Keratinocyte (primary cell): ENCODE measurements at regions not wholly inside any gene's neighbourhood (a gene's known extent, or its start where the extent isn't known, plus 50 kb on each side); places are given as distances from the start of the nearest gene placed in this dataset.

Experiments
- DNase-seq: peaks from one replicate; pipeline ENCODE4 v3.0.0-alpha.2; 2011; ENCODE audit warnings: low read depth, missing footprints, low spot score
- FAIRE-seq: peaks from 2 replicates; lab custom pipeline; 2011; peaks lifted over from hg19 to GRCh38; lab: Jason Lieb, UNC
- H2AFZ ChIP-seq: 2 replicates; pipeline ENCODE4 v1.6.0; 2012; ENCODE audit warnings: low read length, control low read depth, inconsistent platforms; ENCODE audit not compliant: control insufficient read depth
- H3K27ac ChIP-seq: 2 replicates; pipeline ENCODE4 v1.5.1; 2011; ENCODE audit warnings: low read length; ENCODE audit not compliant: control insufficient read depth, insufficient read depth
- H3K27me3 ChIP-seq: 3 replicates; pipeline ENCODE4 v1.6.0; 2011; ENCODE audit warnings: low read length; ENCODE audit not compliant: control insufficient read depth, insufficient read depth; ENCODE audit errors: extremely low read depth
- H3K36me3 ChIP-seq, 2 experiments: 2 replicates in 1 of 2; 3 replicates in 1 of 2; pipeline ENCODE4 v1.5.1; 2011; ENCODE audit warnings: low read length in 2 of 2, mild to moderate bottlenecking in 1 of 2; ENCODE audit not compliant: control insufficient read depth in 2 of 2, insufficient read depth in 2 of 2; ENCODE audit errors: extremely low read depth in 1 of 2
- H3K4me1 ChIP-seq: 3 replicates; pipeline ENCODE4 v1.5.1; 2011; ENCODE audit warnings: low read length; ENCODE audit not compliant: control insufficient read depth, insufficient read depth; ENCODE audit errors: extremely low read depth
- H3K4me2 ChIP-seq: 3 replicates; pipeline ENCODE4 v1.6.0; 2011; ENCODE audit warnings: low read depth, low read length; ENCODE audit not compliant: control insufficient read depth, insufficient read depth; ENCODE audit errors: extremely low read depth
- H3K4me3 ChIP-seq, 3 experiments: fragments of 200-600 bp in 1 of 3; sonication (generic) in 1 of 3; 2 replicates in 2 of 3; 3 replicates in 1 of 3; pipeline ENCODE4 v1.5.1; 2011 to 2016; ENCODE audit warnings: low read length in 3 of 3, mild to moderate bottlenecking in 3 of 3, control low read depth in 2 of 3, inconsistent platforms in 1 of 3, low read depth in 1 of 3, mixed read lengths in 1 of 3, mixed run types in 1 of 3, moderate library complexity in 1 of 3; ENCODE audit not compliant: control insufficient read depth in 2 of 3, insufficient read depth in 2 of 3; ENCODE audit errors: extremely low read depth in 1 of 3
- H3K79me2 ChIP-seq: 2 replicates; pipeline ENCODE4 v1.6.0; 2012; ENCODE audit warnings: low read length; ENCODE audit not compliant: control insufficient read depth, insufficient read depth
- H3K9ac ChIP-seq: 3 replicates; pipeline ENCODE4 v1.6.0; 2011; ENCODE audit warnings: low read length; ENCODE audit not compliant: control insufficient read depth, insufficient read depth; ENCODE audit errors: extremely low read depth
- H3K9me1 ChIP-seq: 3 replicates; pipeline ENCODE4 v1.6.0; 2011; ENCODE audit warnings: low read length; ENCODE audit not compliant: control insufficient read depth, insufficient read depth; ENCODE audit errors: extremely low read depth
- H3K9me3 ChIP-seq: 2 replicates; pipeline ENCODE4 v1.5.1; 2012; ENCODE audit warnings: low read depth, low read length; ENCODE audit not compliant: control insufficient read depth
- H4K20me1 ChIP-seq: 3 replicates; pipeline ENCODE4 v1.6.0; 2011; ENCODE audit warnings: low read length; ENCODE audit not compliant: control insufficient read depth, insufficient read depth; ENCODE audit errors: extremely low read depth
- CTCF ChIP-seq, 3 experiments: IDR thresholded peaks in 1 of 3; conservative IDR thresholded peaks in 1 of 3; optimal IDR thresholded peaks in 1 of 3; 2 replicates in 2 of 3; 3 replicates in 1 of 3; pipeline versions ENCODE3 to v1.5.1; 2011; ENCODE audit warnings: low read length in 3 of 3, mild to moderate bottlenecking in 3 of 3, moderate library complexity in 2 of 3, control low read depth in 1 of 3, inconsistent platforms in 1 of 3; ENCODE audit not compliant: insufficient read depth in 2 of 3; ENCODE audit errors: extremely low read depth in 1 of 3
- EZH2 ChIP-seq: IDR thresholded peaks from one replicate; pipeline ENCODE4 v1.6.1; 2012; ENCODE audit warnings: inconsistent platforms, mild to moderate bottlenecking, low read length, moderate library complexity
- dilution Hi-C: fragments of 300-500 bp; cut with MboI; formaldehyde crosslinking; loops from one replicate; pipeline ENCODE4 v1.7.0; 2020; ENCODE audit warnings: low sequenced_read_pairs; ENCODE audit not compliant: extremely low pct_ligation_motif_present

- H3K9me3 ChIP-seq, result no peaks in the 10 kb centered on the region
- DNase-seq, result no peak
- dilution Hi-C loops, result no loop called here
- H3K36me3 ChIP-seq, result no peaks in the 10 kb centered on the region
- no peaks in the 10 kb centered on the region for H3K9me1 ChIP-seq
- no peak overlapping the region for H3K4me3 ChIP-seq
- FAIRE-seq, result no peak
- no peaks in the 10 kb centered on the region for H4K20me1 ChIP-seq
- no peaks in the 10 kb centered on the region for H3K79me2 ChIP-seq
- H3K27me3 ChIP-seq, result no peaks in the 10 kb centered on the region
- H3K9ac ChIP-seq, result no peak overlapping the region
- TF ChIP-seq CTCF (optimal IDR thresholded peaks at IDR 0.05 in 1 of 3, IDR thresholded peaks at IDR 0.05 in 1 of 3, conservative IDR thresholded peaks at IDR 0.05 in 1 of 3; ENCODE audit: extremely low read depth in 1 of 3, insufficient read depth in 2 of 3, low read length in 3 of 3) (no peak), EZH2 (no peak)
- no peak overlapping the region for H3K27ac ChIP-seq
- H3K4me2 ChIP-seq, result no peak overlapping the region
- peaks cover 3% of the 10 kb centered on the region for H3K4me1 ChIP-seq
- H2AFZ ChIP-seq, result no peak overlapping the region
Measured at GRCh38 chr3:99319961-99320360, 318.4 kb upstream of the COL8A1 start.

DNA sequence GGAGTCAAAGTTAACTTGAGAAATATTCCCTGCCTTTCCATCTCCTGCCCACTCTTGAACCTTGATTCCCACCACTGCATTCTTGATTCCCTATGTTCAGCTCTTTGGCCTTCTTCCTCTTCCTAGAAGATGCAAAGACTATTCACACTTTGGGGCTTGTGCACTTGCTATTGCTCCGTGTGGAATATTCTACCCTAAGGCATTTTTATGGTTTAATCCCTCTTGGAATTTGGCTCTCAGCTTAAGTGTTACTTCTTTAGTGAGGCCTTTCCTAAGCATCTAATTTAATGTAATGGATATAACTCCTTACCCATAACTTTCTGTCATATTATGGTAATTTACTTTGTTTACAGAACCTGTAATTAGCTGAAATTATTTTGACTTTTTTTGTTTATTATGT is 318.9 kb upstream of the COL8A1 start:
- FAIRE-seq (no peak), DNase-seq (no peak)
- H3K9ac ChIP-seq, result no peak overlapping the region
- H3K27me3 ChIP-seq, result no peaks in the 10 kb centered on the region
- H3K27ac ChIP-seq, result no peak overlapping the region
- no peak overlapping the region for H3K4me2 ChIP-seq
- no peaks in the 10 kb centered on the region for H3K9me3 ChIP-seq
- no peaks in the 10 kb centered on the region for H3K36me3 ChIP-seq
- dilution Hi-C loops, result no loop called here
- H3K4me3 ChIP-seq, result no peak overlapping the region
- peaks cover 3% of the 10 kb centered on the region for H3K4me1 ChIP-seq
- no peaks in the 10 kb centered on the region for H3K79me2 ChIP-seq
- TF ChIP-seq EZH2 (no peak), CTCF (optimal IDR thresholded peaks at IDR 0.05 in 1 of 3, IDR thresholded peaks at IDR 0.05 in 1 of 3, conservative IDR thresholded peaks at IDR 0.05 in 1 of 3; ENCODE audit: extremely low read depth in 1 of 3, insufficient read depth in 2 of 3, low read length in 3 of 3) (no peak)
- H3K9me1 ChIP-seq, result no peaks in the 10 kb centered on the region
- no peaks in the 10 kb centered on the region for H4K20me1 ChIP-seq
- H2AFZ ChIP-seq, result no peak overlapping the region
